GM06990 (cell line): ENCODE measurements at regions not wholly inside any gene's neighbourhood (a gene's known extent, or its start where the extent isn't known, plus 50 kb on each side); places are given as distances from the start of the nearest gene placed in this dataset.

Source experiments
- DNase-seq: peaks from one replicate; pipeline ENCODE4 v3.0.0-alpha.2; 2011; ENCODE audit not compliant: insufficient read length; ENCODE audit errors: extremely low read depth
- H3K27me3 ChIP-seq: replicated peaks from 2 replicates; pipeline ENCODE4 v1.6.0; 2011; ENCODE audit warnings: low read length; ENCODE audit not compliant: control insufficient read depth, insufficient read depth
- H3K36me3 ChIP-seq: 2 replicates; pipeline ENCODE4 v1.5.1; 2011; ENCODE audit warnings: low read length; ENCODE audit not compliant: control insufficient read depth, insufficient read depth
- H3K4me3 ChIP-seq: replicated peaks from 2 replicates; pipeline ENCODE4 v1.5.1; 2011; ENCODE audit warnings: low read depth, mild to moderate bottlenecking, control low read depth, low read length
- TF ChIP-seq, protein P1 (sequence below): IDR thresholded peaks from 2 replicates; pipeline ENCODE4 v1.5.1; 2011; ENCODE audit warnings: low read length, control low read depth, mild to moderate bottlenecking, inconsistent platforms; ENCODE audit not compliant: insufficient read depth, poor library complexity, severe bottlenecking

- no peak overlapping the region for H3K4me3 ChIP-seq
- DNase-seq: no peak
- no peaks in the 10 kb centered on the region for H3K36me3 ChIP-seq
- no peaks in the 10 kb centered on the region for H3K27me3 ChIP-seq
- TF ChIP-seq, protein P1, sequence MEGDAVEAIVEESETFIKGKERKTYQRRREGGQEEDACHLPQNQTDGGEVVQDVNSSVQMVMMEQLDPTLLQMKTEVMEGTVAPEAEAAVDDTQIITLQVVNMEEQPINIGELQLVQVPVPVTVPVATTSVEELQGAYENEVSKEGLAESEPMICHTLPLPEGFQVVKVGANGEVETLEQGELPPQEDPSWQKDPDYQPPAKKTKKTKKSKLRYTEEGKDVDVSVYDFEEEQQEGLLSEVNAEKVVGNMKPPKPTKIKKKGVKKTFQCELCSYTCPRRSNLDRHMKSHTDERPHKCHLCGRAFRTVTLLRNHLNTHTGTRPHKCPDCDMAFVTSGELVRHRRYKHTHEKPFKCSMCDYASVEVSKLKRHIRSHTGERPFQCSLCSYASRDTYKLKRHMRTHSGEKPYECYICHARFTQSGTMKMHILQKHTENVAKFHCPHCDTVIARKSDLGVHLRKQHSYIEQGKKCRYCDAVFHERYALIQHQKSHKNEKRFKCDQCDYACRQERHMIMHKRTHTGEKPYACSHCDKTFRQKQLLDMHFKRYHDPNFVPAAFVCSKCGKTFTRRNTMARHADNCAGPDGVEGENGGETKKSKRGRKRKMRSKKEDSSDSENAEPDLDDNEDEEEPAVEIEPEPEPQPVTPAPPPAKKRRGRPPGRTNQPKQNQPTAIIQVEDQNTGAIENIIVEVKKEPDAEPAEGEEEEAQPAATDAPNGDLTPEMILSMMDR: no peak
These were observed 66.4 kb upstream of the RAB6C start for GRCh38 chr2:129912871-129913694.

GRCh38 chr2:129913695-129914495 lies 65.6 kb upstream of the RAB6C start:
- no peaks in the 10 kb centered on the region for H3K36me3 ChIP-seq
- H3K4me3 ChIP-seq: no peak overlapping the region
- H3K27me3 ChIP-seq: no peaks in the 10 kb centered on the region
- TF ChIP-seq, protein P1: no peak
- no peak for DNase-seq

GRCh38 chr2:129914538-129915302 lies 64.7 kb upstream of the RAB6C start:
- Histone ChIP-seq H3K27me3 (no peaks in the 10 kb centered on the region), H3K36me3 (no peaks in the 10 kb centered on the region), H3K4me3 (no peak overlapping the region)
- TF ChIP-seq, protein P1: no peak
- no peak for DNase-seq

DNA sequence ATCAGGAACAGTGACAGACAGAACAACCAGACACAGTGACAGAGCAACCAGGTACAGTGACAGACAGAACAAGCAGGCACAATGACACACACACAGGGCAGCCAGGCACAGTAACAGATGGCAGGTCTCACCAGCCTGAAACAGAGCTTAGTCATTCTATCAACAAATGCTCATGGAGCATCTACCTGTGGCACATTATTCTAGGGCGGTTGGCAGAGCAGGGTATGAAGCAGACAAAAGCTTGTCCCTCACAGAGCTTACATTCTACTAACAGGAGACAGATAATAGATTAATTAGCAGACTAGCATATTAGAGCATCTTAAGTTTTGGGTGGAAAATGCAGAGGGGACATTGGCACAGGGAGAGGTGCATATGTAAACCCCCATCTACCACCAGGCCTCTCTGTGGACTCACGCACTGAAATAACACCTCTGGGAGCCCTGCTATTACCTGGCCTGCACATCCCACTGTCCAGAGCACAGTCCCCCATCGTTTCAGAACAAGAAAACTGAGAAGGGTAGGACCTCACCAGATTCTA lies 64.1 kb upstream of the RAB6C start:
- Histone ChIP-seq H3K27me3 (no peaks in the 10 kb centered on the region), H3K36me3 (no peaks in the 10 kb centered on the region), H3K4me3 (no peak overlapping the region)
- DNase-seq: no peak
- TF ChIP-seq, protein P1: no peak

DNA sequence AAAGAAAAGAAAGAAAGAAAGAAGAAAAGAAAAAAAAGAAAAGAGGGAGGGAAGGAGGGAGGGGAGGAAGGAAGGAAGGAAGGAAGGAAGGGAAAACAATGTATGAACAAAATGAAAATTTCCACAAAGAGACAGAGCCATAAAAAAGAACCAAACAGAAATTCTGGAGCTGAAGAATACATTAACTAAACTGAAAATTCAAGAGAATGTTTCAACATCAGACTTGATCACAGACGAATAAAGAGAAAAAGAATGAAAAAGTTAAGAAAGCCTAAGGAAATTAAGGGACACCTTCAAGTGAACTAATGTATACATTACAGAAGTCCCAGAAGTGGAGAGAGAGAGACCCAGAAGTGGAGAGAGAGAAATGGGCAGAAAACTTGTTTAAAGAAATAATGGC lies 60.9 kb upstream of the RAB6C start:
- Histone ChIP-seq H3K36me3 (no peaks in the 10 kb centered on the region), H3K27me3 (no peaks in the 10 kb centered on the region; the same call in 1 of the 2 replicates), H3K4me3 (no peak overlapping the region)
- DNase-seq: no peak
- TF ChIP-seq, protein P1: no peak
